Panc1 (cell line): ENCODE measurements at regions not wholly inside any gene's neighbourhood (a gene's known extent, or its start where the extent isn't known, plus 50 kb on each side); places are given as distances from the start of the nearest gene placed in this dataset.

ENCODE experiments used
- ATAC-seq: fragments of 200-7000 bp; cut with Tn5 transposase; 2 replicates; pipeline ENCODE4 v1.9.1; 2020; ENCODE audit warnings: mild to moderate bottlenecking, moderate library complexity
- BruUV-seq: library from RNA; stranded (reverse); fragments of 400-500 nt; replicated peaks from 2 replicates; lab custom pipeline; 2021; lab: Mats Ljungman, UMichigan
- CTCF ChIA-PET: fragments of 300-600 bp; sonication (Branson Sonifier 250); formaldehyde crosslinking; loops from one replicate; lab custom pipeline; 2022; ENCODE audit warnings: antibody characterized with exemption; lab: Charles Lee
- POLR2A ChIA-PET: fragments of 300-600 bp; sonication (Branson Sonifier 250); formaldehyde crosslinking; loops from one replicate; lab custom pipeline; 2022; ENCODE audit warnings: antibody characterized with exemption; lab: Charles Lee
- DNase-seq: peaks from one replicate; pipeline ENCODE4 v3.0.0-alpha.2; 2010; ENCODE audit warnings: low read depth, low spot score
- H3K27ac ChIP-seq: 2 replicates; pipeline ENCODE4 v1.5.1; 2011; ENCODE audit warnings: mild to moderate bottlenecking, low read length, inconsistent platforms
- H3K27me3 ChIP-seq: fragments of 200-500 bp; sonication (Bioruptor generic); 2 replicates; pipeline ENCODE4 v1.6.0; 2014; ENCODE audit warnings: low read length, inconsistent platforms; ENCODE audit not compliant: control insufficient read depth, insufficient read depth
- H3K36me3 ChIP-seq: fragments of 200-500 bp; sonication (Bioruptor generic); 2 replicates; pipeline ENCODE4 v1.5.1; 2014; ENCODE audit warnings: inconsistent platforms, mild to moderate bottlenecking, low read length, moderate library complexity; ENCODE audit not compliant: control insufficient read depth, insufficient read depth
- H3K4me1 ChIP-seq: 2 replicates; pipeline ENCODE4 v1.5.1; 2011; ENCODE audit warnings: inconsistent platforms, mild to moderate bottlenecking, low read length, moderate library complexity; ENCODE audit not compliant: control insufficient read depth, insufficient read depth
- H3K4me3 ChIP-seq, 2 experiments: 2 replicates each; pipeline ENCODE4 v1.5.1; 2011 to 2012; ENCODE audit warnings: low read depth in 2 of 2, low read length in 2 of 2, mild to moderate bottlenecking in 2 of 2, inconsistent platforms in 1 of 2, moderate library complexity in 1 of 2
- H3K9me3 ChIP-seq: fragments of 200-500 bp; sonication (Bioruptor generic); 2 replicates; pipeline ENCODE4 v1.5.1; 2014; ENCODE audit warnings: low read depth, mild to moderate bottlenecking, inconsistent platforms, low read length, moderate library complexity; ENCODE audit not compliant: control insufficient read depth, insufficient read depth
- POLR2AphosphoS5 ChIP-seq: IDR thresholded peaks from 2 replicates; pipeline ENCODE4 v1.6.1; 2012; ENCODE audit warnings: mild to moderate bottlenecking, low read depth, low read length, moderate library complexity
- SIN3A ChIP-seq: IDR thresholded peaks from 2 replicates; pipeline ENCODE4 v1.6.1; 2012; ENCODE audit warnings: low read depth, mild to moderate bottlenecking, low read length, moderate library complexity, borderline replicate concordance; ENCODE audit not compliant: insufficient read depth
- TCF7L2 ChIP-seq: IDR thresholded peaks from 2 replicates; pipeline ENCODE4 v1.6.1; 2011; ENCODE audit warnings: mild to moderate bottlenecking, low read depth, low read length, inconsistent platforms
- in situ Hi-C: cut with HindIII; loops from 2 replicates; pipeline ENCODE4 v1.10.0; 2016; ENCODE audit warnings: low sequenced_read_pairs, low pct_unique_long_range_greater_than_20kb
- intact Hi-C: fragments of 100-400 bp; cut with micrococcal nuclease; formaldehyde crosslinking; loops from one replicate; pipeline ENCODE4 v1.10.0; 2022; ENCODE audit not compliant: unreplicated experiment
- TF ChIP-seq, protein P1 (sequence below): fragments of 450-650 bp; IDR thresholded peaks from 2 replicates; pipeline ENCODE4 v1.5.1; 2017; ENCODE audit warnings: mild to moderate bottlenecking
- TF ChIP-seq, protein P2 (sequence below), 2 experiments: IDR thresholded peaks; 2 replicates each; pipeline ENCODE4 v1.6.1; 2011 to 2012; ENCODE audit warnings: low read depth in 2 of 2, control low read depth in 1 of 2, low read length in 1 of 2, mild to moderate bottlenecking in 1 of 2, moderate library complexity in 1 of 2; ENCODE audit not compliant: insufficient read depth in 1 of 2

DNA sequence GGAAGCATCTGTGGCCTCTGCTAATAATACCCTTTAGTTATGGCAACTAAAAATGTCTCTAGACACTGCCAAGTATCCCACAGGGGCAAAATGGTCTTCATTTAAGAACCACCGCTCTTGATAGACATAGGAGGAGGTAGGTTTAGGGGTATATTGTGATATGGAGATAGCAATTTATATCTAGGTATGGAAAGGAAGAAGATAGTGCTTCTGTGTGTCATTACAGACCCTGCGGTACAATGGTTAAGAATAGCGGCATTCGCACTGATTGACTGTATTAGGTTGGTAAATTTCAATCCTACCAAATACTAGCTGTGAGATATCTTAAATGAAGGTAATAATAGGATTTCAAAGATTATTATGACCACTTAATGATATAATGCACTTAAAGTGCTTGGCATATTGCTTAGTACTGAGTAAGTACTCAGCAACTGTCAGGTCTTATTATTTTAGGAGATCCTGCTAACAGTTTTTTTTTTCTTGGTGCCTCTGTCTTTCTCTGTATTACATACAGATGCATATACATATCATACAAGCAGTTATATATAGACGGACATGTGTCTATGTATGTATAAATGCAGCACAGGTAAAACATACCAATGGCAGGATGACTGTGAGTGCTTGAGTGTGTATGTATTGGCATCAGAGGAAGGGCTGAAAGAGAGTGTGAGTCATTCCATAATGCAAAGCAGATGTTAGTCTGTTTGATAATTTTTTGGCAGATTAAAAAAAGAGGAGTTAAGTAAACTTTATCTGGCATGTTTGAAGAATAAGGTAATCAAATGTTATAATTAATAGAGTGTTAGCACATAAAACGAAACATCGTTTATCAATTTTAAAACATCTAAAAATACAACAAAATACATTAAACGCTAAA, 50.0 kb upstream of the ITGB8 start:
- ChIA-PET CTCF (no interaction called here), POLR2A (no interaction called here)
- intact Hi-C loops (no loop called here), in situ Hi-C loops (no loop called here)
- no peak for DNase-seq
- no TSS peak for BruUV-seq
- H3K36me3 ChIP-seq: no peaks in the 10 kb centered on the region
- no peak overlapping the region for H3K27ac ChIP-seq
- no peaks in the 10 kb centered on the region for H3K27me3 ChIP-seq
- no peak for ATAC-seq
- no peaks in the 10 kb centered on the region for H3K4me1 ChIP-seq
- TF ChIP-seq SIN3A: no peak
- TF ChIP-seq, protein P1, sequence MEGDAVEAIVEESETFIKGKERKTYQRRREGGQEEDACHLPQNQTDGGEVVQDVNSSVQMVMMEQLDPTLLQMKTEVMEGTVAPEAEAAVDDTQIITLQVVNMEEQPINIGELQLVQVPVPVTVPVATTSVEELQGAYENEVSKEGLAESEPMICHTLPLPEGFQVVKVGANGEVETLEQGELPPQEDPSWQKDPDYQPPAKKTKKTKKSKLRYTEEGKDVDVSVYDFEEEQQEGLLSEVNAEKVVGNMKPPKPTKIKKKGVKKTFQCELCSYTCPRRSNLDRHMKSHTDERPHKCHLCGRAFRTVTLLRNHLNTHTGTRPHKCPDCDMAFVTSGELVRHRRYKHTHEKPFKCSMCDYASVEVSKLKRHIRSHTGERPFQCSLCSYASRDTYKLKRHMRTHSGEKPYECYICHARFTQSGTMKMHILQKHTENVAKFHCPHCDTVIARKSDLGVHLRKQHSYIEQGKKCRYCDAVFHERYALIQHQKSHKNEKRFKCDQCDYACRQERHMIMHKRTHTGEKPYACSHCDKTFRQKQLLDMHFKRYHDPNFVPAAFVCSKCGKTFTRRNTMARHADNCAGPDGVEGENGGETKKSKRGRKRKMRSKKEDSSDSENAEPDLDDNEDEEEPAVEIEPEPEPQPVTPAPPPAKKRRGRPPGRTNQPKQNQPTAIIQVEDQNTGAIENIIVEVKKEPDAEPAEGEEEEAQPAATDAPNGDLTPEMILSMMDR: no peak
- TF ChIP-seq POLR2AphosphoS5: no peak
- TF ChIP-seq TCF7L2: no peak
- TF ChIP-seq, protein P2, sequence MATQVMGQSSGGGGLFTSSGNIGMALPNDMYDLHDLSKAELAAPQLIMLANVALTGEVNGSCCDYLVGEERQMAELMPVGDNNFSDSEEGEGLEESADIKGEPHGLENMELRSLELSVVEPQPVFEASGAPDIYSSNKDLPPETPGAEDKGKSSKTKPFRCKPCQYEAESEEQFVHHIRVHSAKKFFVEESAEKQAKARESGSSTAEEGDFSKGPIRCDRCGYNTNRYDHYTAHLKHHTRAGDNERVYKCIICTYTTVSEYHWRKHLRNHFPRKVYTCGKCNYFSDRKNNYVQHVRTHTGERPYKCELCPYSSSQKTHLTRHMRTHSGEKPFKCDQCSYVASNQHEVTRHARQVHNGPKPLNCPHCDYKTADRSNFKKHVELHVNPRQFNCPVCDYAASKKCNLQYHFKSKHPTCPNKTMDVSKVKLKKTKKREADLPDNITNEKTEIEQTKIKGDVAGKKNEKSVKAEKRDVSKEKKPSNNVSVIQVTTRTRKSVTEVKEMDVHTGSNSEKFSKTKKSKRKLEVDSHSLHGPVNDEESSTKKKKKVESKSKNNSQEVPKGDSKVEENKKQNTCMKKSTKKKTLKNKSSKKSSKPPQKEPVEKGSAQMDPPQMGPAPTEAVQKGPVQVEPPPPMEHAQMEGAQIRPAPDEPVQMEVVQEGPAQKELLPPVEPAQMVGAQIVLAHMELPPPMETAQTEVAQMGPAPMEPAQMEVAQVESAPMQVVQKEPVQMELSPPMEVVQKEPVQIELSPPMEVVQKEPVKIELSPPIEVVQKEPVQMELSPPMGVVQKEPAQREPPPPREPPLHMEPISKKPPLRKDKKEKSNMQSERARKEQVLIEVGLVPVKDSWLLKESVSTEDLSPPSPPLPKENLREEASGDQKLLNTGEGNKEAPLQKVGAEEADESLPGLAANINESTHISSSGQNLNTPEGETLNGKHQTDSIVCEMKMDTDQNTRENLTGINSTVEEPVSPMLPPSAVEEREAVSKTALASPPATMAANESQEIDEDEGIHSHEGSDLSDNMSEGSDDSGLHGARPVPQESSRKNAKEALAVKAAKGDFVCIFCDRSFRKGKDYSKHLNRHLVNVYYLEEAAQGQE (IDR thresholded peaks at IDR 0.05; ENCODE audit: insufficient read depth in 1 of 2, low read depth in 2 of 2, low read length in 1 of 2): no peak
- H3K4me3 ChIP-seq: no peak overlapping the region
- H3K9me3 ChIP-seq: no peaks in the 10 kb centered on the region
